ENCODE measurements at regions not wholly inside any gene's neighbourhood (a gene's known extent, or its start where the extent isn't known, plus 50 kb on each side); places are given as distances from the start of the nearest gene placed in this dataset.

DNA sequence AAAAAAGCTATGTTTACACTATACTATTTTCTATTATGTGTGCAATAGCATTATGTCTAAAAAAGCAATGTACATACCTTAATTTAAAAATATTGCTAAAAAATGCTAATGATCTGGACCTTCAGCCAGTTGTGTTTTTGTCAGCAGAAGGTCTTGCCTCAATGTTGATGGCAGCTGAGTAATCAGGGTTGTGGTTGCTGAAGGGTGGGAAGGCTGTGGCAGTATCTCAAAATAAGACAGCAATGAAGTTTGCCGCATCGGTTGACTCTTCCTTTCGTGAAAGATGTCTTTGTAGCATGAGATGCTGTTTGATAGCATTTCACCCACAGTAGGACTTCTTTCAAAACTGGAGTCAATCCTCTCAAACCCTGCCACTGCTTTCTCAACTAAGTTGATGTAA lies 134.7 kb upstream of the CDYL start:
- intact Hi-C loops (cut with DNase I; ENCODE audit: low total_unique reads) = no loop called here
- WGBS, 2 donors = 90 to 94% methylated on average over 3 of the region's 3 CpGs

GRCh38 chr6:4640139-4640538 lies 136.1 kb upstream of the CDYL start:
- WGBS, 2 donors = 22 to 35% methylated on average over 4 of the region's 4 CpGs
- intact Hi-C loops (cut with DNase I; ENCODE audit: low total_unique reads) = no loop called here
- no peak for DNase-seq (ENCODE audit: low spot score in 2 of 2)
- TF ChIP-seq CTCF (IDR thresholded peaks at IDR 0.05) (no peak), POLR2A (IDR thresholded peaks at IDR 0.05) (no peak)
- no peak overlapping the region for H3K4me3 ChIP-seq (ENCODE audit: low read depth, poor library complexity, severe bottlenecking)

More for the DNA sequence above, 134.7 kb upstream of the CDYL start:
- no peak overlapping the region for H3K4me3 ChIP-seq (ENCODE audit: low read depth, poor library complexity, severe bottlenecking)
- DNase-seq (ENCODE audit: low spot score in 2 of 2) = no peak
- TF ChIP-seq POLR2A (IDR thresholded peaks at IDR 0.05) = no peak
- no peak for TF ChIP-seq CTCF (IDR thresholded peaks at IDR 0.05)

GRCh38 chr6:4638641-4639040 lies 137.6 kb upstream of the CDYL start:
- WGBS, 2 donors = 92 to 97% methylated on average over 1 of the region's 1 CpG
- no peak overlapping the region for H3K4me3 ChIP-seq (ENCODE audit: low read depth, poor library complexity, severe bottlenecking)
- TF ChIP-seq POLR2A (IDR thresholded peaks at IDR 0.05) (no peak), CTCF (IDR thresholded peaks at IDR 0.05) (no peak)
- DNase-seq (ENCODE audit: low spot score in 2 of 2) = no peak
- intact Hi-C loops (cut with DNase I; ENCODE audit: low total_unique reads) = no loop called here

- intact Hi-C loops (cut with DNase I; ENCODE audit: low total_unique reads) = no loop called here
- no peak for DNase-seq (ENCODE audit: low spot score in 2 of 2)
- no peak overlapping the region for H3K4me3 ChIP-seq (ENCODE audit: low read depth, poor library complexity, severe bottlenecking)
- TF ChIP-seq CTCF (IDR thresholded peaks at IDR 0.05) = no peak
- no peak for TF ChIP-seq POLR2A (IDR thresholded peaks at IDR 0.05)
- WGBS, 2 donors = 90% methylated on average over 5 of the region's 5 CpGs
Measured at GRCh38 chr6:4637691-4638433, 138.3 kb upstream of the CDYL start.

DNA sequence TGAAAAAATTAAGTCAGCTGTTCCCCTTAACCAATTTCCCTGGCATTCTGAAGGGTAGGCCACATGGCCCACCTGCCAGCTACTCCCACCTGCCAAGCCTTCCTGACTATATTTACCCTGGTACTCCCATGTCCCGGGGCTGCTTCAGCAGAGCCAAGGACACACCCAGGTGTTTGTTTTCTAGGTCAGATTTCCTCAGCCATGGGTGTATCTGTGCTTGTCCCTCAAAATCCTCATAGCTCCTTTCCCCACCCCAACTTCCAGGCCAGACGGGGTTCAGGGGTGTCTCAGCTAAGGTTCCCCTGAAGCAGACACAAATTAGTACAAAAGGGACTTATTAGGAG lies 139.4 kb upstream of the CDYL start:
- no peak overlapping the region for H3K4me3 ChIP-seq (ENCODE audit: low read depth, poor library complexity, severe bottlenecking)
- intact Hi-C loops (cut with DNase I; ENCODE audit: low total_unique reads) = no loop called here
- DNase-seq (ENCODE audit: low spot score in 2 of 2) = no peak
- TF ChIP-seq POLR2A (IDR thresholded peaks at IDR 0.05) (no peak), CTCF (IDR thresholded peaks at IDR 0.05) (no peak)
- 51 to 66% methylated on average over 2 of the region's 2 CpGs for WGBS, 2 donors

Measured in lower leg skin (tissue), 4 donors.